ENCODE measurements at regions not wholly inside any gene's neighbourhood (a gene's known extent, or its start where the extent isn't known, plus 50 kb on each side); places are given as distances from the start of the nearest gene placed in this dataset.

DNA sequence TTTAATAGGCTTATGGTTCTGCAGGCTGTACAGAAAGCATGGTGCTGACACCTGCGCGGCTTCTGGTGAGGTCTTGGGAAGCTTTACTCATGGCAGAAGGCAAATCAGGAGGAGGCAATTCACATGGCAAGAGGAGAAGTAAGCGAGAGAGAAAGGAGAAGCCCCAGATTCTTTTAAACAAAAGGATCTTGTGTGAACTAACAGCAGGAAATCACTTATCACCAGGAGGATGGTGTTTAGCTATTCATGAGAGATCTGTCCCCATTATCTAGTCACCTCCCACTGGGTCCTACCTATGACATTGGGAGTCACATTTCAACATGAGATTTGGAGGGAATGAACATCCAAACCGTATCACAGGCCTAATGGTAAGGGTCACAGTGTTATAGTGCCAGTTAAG, 678.0 kb upstream of the KCND2 start:
- TF ChIP-seq POLR2AphosphoS5 (IDR thresholded peaks at IDR 0.05; ENCODE audit: borderline replicate concordance, low read depth, low read length) (no peak), EZH2 (IDR thresholded peaks at IDR 0.05) (no peak), FOXP2 (optimal IDR thresholded peaks at IDR 0.05; ENCODE audit: control extremely low read depth, extremely low read length, insufficient read depth) (no peak)
